Neural cell (in vitro differentiated cells): ENCODE measurements at regions not wholly inside any gene's neighbourhood (a gene's known extent, or its start where the extent isn't known, plus 50 kb on each side); places are given as distances from the start of the nearest gene placed in this dataset.

Experiments used
- CTCF ChIP-seq: fragments of 450-650 bp; IDR thresholded peaks from 2 replicates; pipeline ENCODE4 v1.5.1; 2014; ENCODE audit warnings: antibody characterized with exemption, mild to moderate bottlenecking, moderate library complexity; ENCODE audit not compliant: poor library complexity, severe bottlenecking
- EP300 ChIP-seq: fragments of 450-650 bp; conservative IDR thresholded peaks from 2 replicates; pipeline ENCODE4 v1.6.1; 2014; ENCODE audit warnings: antibody characterized with exemption, mild to moderate bottlenecking, moderate library complexity; ENCODE audit not compliant: poor library complexity, severe bottlenecking
- EZH2 ChIP-seq: fragments of 200-600, 300-800 bp; shearing (Covaris generic), sonication (generic); IDR thresholded peaks from 2 replicates; pipeline ENCODE4 v1.6.1; 2014; ENCODE audit warnings: antibody characterized with exemption, low read length, borderline replicate concordance, mild to moderate bottlenecking; ENCODE audit not compliant: insufficient read depth, poor library complexity, severe bottlenecking
- MXI1 ChIP-seq: fragments of 450-650 bp; conservative IDR thresholded peaks from 2 replicates; pipeline ENCODE4 v1.6.1; 2014; ENCODE audit warnings: antibody characterized with exemption, mild to moderate bottlenecking; ENCODE audit not compliant: poor library complexity, severe bottlenecking
- POLR2AphosphoS5 ChIP-seq: IDR thresholded peaks from 2 replicates; pipeline ENCODE4 v1.6.1; 2012
- RAD21 ChIP-seq: fragments of 450-650 bp; conservative IDR thresholded peaks from 2 replicates; pipeline ENCODE4 v1.6.1; 2014; ENCODE audit warnings: antibody characterized with exemption, mild to moderate bottlenecking, moderate library complexity
- REST ChIP-seq: IDR thresholded peaks from 2 replicates; pipeline ENCODE4 v1.6.1; 2012; ENCODE audit warnings: borderline replicate concordance
- SMC3 ChIP-seq: fragments of 450-650 bp; conservative IDR thresholded peaks from 2 replicates; pipeline ENCODE4 v1.6.1; 2014; ENCODE audit warnings: antibody characterized with exemption, mild to moderate bottlenecking, moderate library complexity; ENCODE audit not compliant: poor library complexity
- TAF1 ChIP-seq: IDR thresholded peaks from 2 replicates; pipeline ENCODE4 v1.6.1; 2012; ENCODE audit warnings: low read depth

GRCh38 chr12:58286353-58286752 lies 345.0 kb downstream of the ATP23 start:
- TF ChIP-seq EZH2 (no peak), POLR2AphosphoS5 (no peak), CTCF (no peak), EP300 (no peak), REST (no peak), TAF1 (no peak), MXI1 (no peak), RAD21 (no peak), SMC3 (no peak)
